ENCODE measurements at regions not wholly inside any gene's neighbourhood (a gene's known extent, or its start where the extent isn't known, plus 50 kb on each side); places are given as distances from the start of the nearest gene placed in this dataset.

GRCh38 chr1:29471487-29472313, 235.4 kb downstream of the PTPRU start (continued):
- TF ChIP-seq MTF2 (CRISPR knock-in tag; IDR thresholded peaks at IDR 0.05; ENCODE audit: borderline replicate concordance) (no peak), GTF3A (CRISPR knock-in tag; conservative IDR thresholded peaks at IDR 0.05) (no peak), ZNF407 (CRISPR knock-in tag; IDR thresholded peaks at IDR 0.05; ENCODE audit: not compliant biosample characterization) (no peak), CENPX (CRISPR knock-in tag; IDR thresholded peaks at IDR 0.05) (no peak), DRAP1 (CRISPR knock-in tag; IDR thresholded peaks at IDR 0.05) (peak; percentile 34; the same call in 1 of the 2 replicates), TARDBP (CRISPR knock-in tag; IDR thresholded peaks at IDR 0.05) (no peak; the same call in 1 of the 2 replicates), NAIF1 (CRISPR knock-in tag; IDR thresholded peaks at IDR 0.05; ENCODE audit: borderline replicate concordance) (no peak), KLF9 (CRISPR knock-in tag; IDR thresholded peaks at IDR 0.05; ENCODE audit: low read depth) (no peak), SRY (CRISPR knock-in tag; IDR thresholded peaks at IDR 0.05) (no peak), SP2 (CRISPR knock-in tag; IDR thresholded peaks at IDR 0.05) (no peak), GRHL1 (CRISPR knock-in tag; conservative IDR thresholded peaks at IDR 0.05) (no peak), SIN3B (IDR thresholded peaks at IDR 0.05; ENCODE audit: low read length) (no peak), FLYWCH1 (CRISPR knock-in tag; IDR thresholded peaks at IDR 0.05) (no peak), SYNCRIP (IDR thresholded peaks at IDR 0.05; ENCODE audit: insufficient read depth, low read depth, low read length) (no peak), RBM22 (optimal IDR thresholded peaks at IDR 0.05; ENCODE audit: low read length) (no peak), ZNF792 (CRISPR knock-in tag; IDR thresholded peaks at IDR 0.05) (no peak), TOPORS (CRISPR knock-in tag; IDR thresholded peaks at IDR 0.05) (no peak), TERF1 (CRISPR knock-in tag; IDR thresholded peaks at IDR 0.05) (no peak), NFE2 (CRISPR knock-in tag; IDR thresholded peaks at IDR 0.05) (no peak), NBN (conservative IDR thresholded peaks at IDR 0.05) (no peak)
